Effector memory CD4-positive, alpha-beta T cell (primary cell): ENCODE measurements at regions not wholly inside any gene's neighbourhood (a gene's known extent, or its start where the extent isn't known, plus 50 kb on each side); places are given as distances from the start of the nearest gene placed in this dataset.
"Not testable (repeated sequence)": the region's sequence is repeated elsewhere in the genome, so short reads cannot be mapped to it uniquely, and the experiment has no call there.

ENCODE experiments used
- DNase-seq, 3 donors: peaks; one replicate each; pipeline ENCODE4 v3.0.0-alpha.2; 2020
- H3K27ac ChIP-seq: 2 replicates; pipeline ENCODE4 v1.7.0; 2013; ENCODE audit warnings: mild to moderate bottlenecking, low read length, moderate library complexity; ENCODE audit not compliant: insufficient read depth, poor library complexity, severe bottlenecking
- H3K27me3 ChIP-seq: replicated peaks from 2 replicates; pipeline ENCODE4 v1.7.0; 2013; ENCODE audit warnings: mild to moderate bottlenecking, low read length; ENCODE audit not compliant: insufficient read depth, control insufficient read depth, poor library complexity, severe bottlenecking
- H3K36me3 ChIP-seq: 2 replicates; pipeline ENCODE4 v1.7.0; 2013; ENCODE audit warnings: mild to moderate bottlenecking, low read length, moderate library complexity; ENCODE audit not compliant: control insufficient read depth, insufficient read depth
- H3K4me1 ChIP-seq: 2 replicates; pipeline ENCODE4 v1.7.0; 2013; ENCODE audit warnings: low read length, mild to moderate bottlenecking; ENCODE audit not compliant: control insufficient read depth, insufficient read depth, poor library complexity, severe bottlenecking
- H3K4me3 ChIP-seq: 2 replicates; pipeline ENCODE4 v1.7.0; 2013; ENCODE audit warnings: low read length, low read depth, mild to moderate bottlenecking; ENCODE audit not compliant: insufficient read depth, poor library complexity, severe bottlenecking
- H3K9me3 ChIP-seq: 2 replicates; pipeline ENCODE4 v1.7.0; 2013; ENCODE audit warnings: mild to moderate bottlenecking, low read length, moderate library complexity; ENCODE audit not compliant: control insufficient read depth

- DNase-seq: no peak
- no peaks in the 10 kb centered on the region for H3K4me1 ChIP-seq
- H3K36me3 ChIP-seq: no peaks in the 10 kb centered on the region
- H3K27me3 ChIP-seq: no peaks in the 10 kb centered on the region
- no peak overlapping the region for H3K27ac ChIP-seq
- no peaks in the 10 kb centered on the region for H3K9me3 ChIP-seq
- no peak overlapping the region for H3K4me3 ChIP-seq
Measured at GRCh38 chr4:128427832-128428366, 140.3 kb upstream of the PGRMC2 start.

- Histone ChIP-seq H3K4me1 (no peaks in the 10 kb centered on the region), H3K36me3 (no peaks in the 10 kb centered on the region), H3K9me3 (no peaks in the 10 kb centered on the region), H3K27ac (no peak overlapping the region), H3K4me3 (no peak overlapping the region), H3K27me3 (no peaks in the 10 kb centered on the region)
- no peak for DNase-seq
Measured at GRCh38 chr4:128424527-128425497, 137.2 kb upstream of the PGRMC2 start.

DNA sequence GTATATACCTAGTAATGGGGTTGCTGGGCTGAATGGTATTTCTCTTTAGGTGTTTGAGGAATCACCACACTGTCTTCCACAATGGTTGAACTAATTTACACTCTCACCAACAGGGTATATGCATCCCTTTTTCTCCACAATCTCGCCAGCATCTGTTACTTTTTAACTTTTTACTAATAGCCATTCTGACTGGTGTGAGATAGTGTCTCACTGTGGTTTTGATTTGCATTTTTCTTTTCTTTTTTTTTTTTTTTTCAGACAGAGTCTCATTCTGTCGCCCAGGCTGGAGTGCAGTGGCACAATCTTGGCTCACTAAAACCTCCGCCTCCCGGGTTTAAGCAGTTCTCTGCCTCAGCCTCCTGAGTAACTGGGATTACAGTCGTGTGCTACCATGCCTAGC is 134.7 kb upstream of the PGRMC2 start:
- not testable (repeated sequence) for H3K9me3 ChIP-seq, H3K4me1 ChIP-seq, H3K36me3 ChIP-seq, H3K4me3 ChIP-seq, DNase-seq, H3K27me3 ChIP-seq, H3K27ac ChIP-seq

- no peaks in the 10 kb centered on the region for H3K36me3 ChIP-seq
- H3K27ac ChIP-seq: no peak overlapping the region
- DNase-seq: no peak
- no peaks in the 10 kb centered on the region for H3K27me3 ChIP-seq
- H3K4me1 ChIP-seq: no peaks in the 10 kb centered on the region
- no peak overlapping the region for H3K4me3 ChIP-seq
- no peaks in the 10 kb centered on the region for H3K9me3 ChIP-seq
Measured at GRCh38 chr4:128416921-128417320, 129.3 kb upstream of the PGRMC2 start.

GRCh38 chr4:128410037-128410436 is 122.4 kb upstream of the PGRMC2 start:
- Histone ChIP-seq H3K4me3 (no peak overlapping the region), H3K9me3 (no peaks in the 10 kb centered on the region), H3K27me3 (no peaks in the 10 kb centered on the region), H3K4me1 (no peaks in the 10 kb centered on the region), H3K27ac (no peak overlapping the region), H3K36me3 (no peaks in the 10 kb centered on the region)
- DNase-seq: no peak

- Histone ChIP-seq H3K27ac (no peak overlapping the region), H3K9me3 (no peaks in the 10 kb centered on the region)
- DNase-seq: no peak
Measured at GRCh38 chr4:128403586-128403985, 116.0 kb upstream of the PGRMC2 start.

DNA sequence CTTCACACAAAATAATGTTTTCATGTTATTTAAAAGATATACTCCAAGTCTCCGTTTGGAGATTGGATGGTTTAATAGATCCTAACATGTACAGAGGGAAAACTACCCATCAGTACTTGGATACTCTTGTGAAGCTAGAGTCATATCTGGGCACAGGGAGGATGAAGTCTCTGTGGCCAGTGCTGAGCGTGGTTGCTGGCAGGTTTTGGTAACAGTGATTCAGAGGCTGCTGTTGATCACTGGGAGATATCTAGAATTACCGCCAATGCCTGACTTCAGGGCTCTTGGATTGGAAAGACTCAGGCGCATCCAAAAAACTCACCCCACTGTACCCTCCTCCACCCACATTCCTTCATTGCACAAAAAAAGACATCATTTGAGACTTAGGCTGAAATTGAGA is 107.2 kb upstream of the PGRMC2 start:
- Histone ChIP-seq H3K36me3 (no peaks in the 10 kb centered on the region), H3K27me3 (no peaks in the 10 kb centered on the region), H3K9me3 (no peaks in the 10 kb centered on the region), H3K4me1 (no peaks in the 10 kb centered on the region), H3K4me3 (no peak overlapping the region), H3K27ac (no peak overlapping the region)
- no peak for DNase-seq

More at GRCh38 chr4:128403586-128403985, 116.0 kb upstream of the PGRMC2 start:
- Histone ChIP-seq H3K4me3 (no peak overlapping the region), H3K27me3 (no peaks in the 10 kb centered on the region), H3K4me1 (no peaks in the 10 kb centered on the region), H3K36me3 (no peaks in the 10 kb centered on the region)

DNA sequence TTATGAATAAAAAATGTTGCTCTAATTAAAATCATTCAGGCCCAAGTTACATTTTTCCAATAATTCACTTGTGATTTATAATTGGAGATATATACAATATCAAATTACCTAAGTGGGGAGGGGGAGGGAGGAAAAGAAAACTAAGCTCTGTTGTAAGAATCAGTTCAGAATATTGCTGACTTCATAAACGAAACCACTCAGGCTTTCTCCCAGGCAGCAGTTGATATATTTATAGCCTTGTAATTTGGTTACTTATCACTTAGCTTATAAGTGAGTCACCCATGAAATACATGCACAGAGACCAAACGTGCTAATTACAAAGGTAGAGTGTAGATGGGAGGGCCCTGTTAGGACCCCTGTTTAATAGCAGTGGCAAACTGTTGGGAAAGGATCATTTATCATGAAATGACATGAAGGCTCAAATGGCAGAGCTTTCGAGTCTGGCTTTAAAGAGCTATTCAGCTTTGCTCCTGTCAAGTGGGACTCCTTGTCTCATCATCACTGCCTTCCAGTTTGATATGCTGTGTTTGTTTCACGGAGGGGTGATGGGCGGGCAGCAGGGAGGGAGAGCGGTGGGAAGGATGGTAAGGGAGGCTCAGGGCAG is 105.6 kb upstream of the PGRMC2 start:
- H3K4me1 ChIP-seq: no peaks in the 10 kb centered on the region
- H3K27ac ChIP-seq: no peak overlapping the region
- no peaks in the 10 kb centered on the region for H3K27me3 ChIP-seq
- DNase-seq: no peak
- H3K9me3 ChIP-seq: no peaks in the 10 kb centered on the region
- no peak overlapping the region for H3K4me3 ChIP-seq
- H3K36me3 ChIP-seq: no peaks in the 10 kb centered on the region

DNA sequence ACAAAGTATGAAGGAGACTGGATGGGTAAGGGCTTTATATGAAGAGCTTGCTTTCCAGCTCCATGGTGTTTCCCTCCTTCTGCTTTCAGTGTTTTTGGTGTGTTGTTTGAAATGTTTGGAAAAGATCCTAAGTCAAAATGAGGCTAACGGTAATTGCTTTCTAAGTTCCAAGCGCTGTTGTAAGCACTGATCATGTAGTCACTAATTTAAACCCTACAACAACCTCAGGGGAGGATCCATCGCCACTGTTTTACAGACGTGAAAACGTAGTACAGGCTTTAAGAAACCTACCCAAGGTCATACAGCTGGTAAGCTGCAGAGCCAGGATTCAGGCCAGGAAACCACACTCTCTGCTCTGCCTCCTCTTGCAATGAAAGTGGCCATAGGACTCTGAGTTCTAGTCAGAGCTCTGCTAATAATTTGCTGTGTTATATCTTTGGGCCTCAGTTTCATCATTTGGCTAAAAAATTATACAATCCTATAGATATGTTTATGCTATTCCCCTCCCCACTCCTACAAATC is 102.9 kb upstream of the PGRMC2 start:
- Histone ChIP-seq H3K4me3 (no peak overlapping the region), H3K27me3 (no peaks in the 10 kb centered on the region), H3K4me1 (no peaks in the 10 kb centered on the region), H3K36me3 (no peaks in the 10 kb centered on the region), H3K27ac (no peak overlapping the region), H3K9me3 (no peaks in the 10 kb centered on the region)
- DNase-seq: no peak

DNA sequence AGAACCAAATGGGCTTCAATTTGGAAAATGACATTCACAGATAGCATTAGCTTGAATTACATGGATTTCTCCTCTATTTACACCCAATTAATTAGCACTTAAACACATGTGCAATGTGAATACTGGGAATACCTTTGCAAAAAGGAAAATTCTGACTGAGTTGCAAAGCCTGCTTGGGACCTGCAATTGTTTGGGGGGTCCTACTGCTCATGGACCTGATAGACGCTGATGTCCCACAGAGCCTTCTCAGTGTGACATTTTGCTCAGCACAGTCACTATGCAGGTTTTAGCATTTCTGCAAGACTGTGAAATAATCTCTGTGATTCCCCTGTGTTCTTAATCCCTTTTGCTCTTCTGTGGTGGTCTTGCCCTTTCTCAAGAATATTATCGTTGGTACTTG is 101.2 kb upstream of the PGRMC2 start:
- no peaks in the 10 kb centered on the region for H3K36me3 ChIP-seq
- no peaks in the 10 kb centered on the region for H3K4me1 ChIP-seq
- no peaks in the 10 kb centered on the region for H3K9me3 ChIP-seq
- H3K4me3 ChIP-seq: no peak overlapping the region
- H3K27ac ChIP-seq: no peak overlapping the region
- DNase-seq: no peak
- H3K27me3 ChIP-seq: no peaks in the 10 kb centered on the region
